HK-2 (cell line): ENCODE measurements at regions not wholly inside any gene's neighbourhood (a gene's known extent, or its start where the extent isn't known, plus 50 kb on each side); places are given as distances from the start of the nearest gene placed in this dataset.

Experiments
- DNase-seq: peaks from one replicate; pipeline ENCODE4 v3.0.0-alpha.2; 2018; ENCODE audit not compliant: unreplicated experiment

DNA sequence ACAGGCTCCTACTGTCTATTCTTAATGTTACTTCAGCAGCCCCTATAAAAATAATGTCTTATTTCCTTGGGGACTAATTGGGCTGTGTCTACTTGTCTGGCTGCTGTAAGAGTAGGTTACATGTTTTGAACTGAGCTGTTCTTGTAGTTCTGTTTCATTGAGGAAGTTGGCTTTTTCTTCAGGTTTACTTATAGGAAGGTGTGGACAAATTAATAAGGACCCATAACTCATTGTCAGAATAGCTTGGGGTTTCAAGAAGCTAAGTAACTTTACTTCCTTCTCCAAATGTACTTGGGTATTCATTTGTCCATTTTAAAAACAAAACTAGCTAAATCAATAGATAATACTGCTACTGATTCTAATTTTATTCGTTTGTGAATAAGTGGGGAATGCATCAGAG is 487.2 kb downstream of the FAT4 start:
- DNase-seq, result no peak

DNA sequence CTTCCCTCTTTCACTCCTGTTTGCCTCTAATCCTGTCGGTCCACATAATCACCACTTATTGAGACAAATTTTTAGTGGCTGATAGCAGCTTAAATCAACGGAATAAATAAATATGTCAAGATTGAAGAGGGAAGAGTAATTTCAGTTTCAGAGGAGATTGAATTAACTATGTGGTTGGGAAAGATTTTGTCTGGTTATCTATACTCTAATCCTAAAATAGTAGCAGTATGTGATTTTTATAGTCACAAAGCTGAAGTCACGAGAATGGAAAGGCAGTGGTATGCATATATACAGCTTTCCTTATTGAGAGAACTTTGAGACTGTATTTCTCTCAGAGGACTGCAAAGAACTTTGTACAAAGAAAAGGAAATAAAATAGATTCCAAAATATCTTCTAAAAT is 493.3 kb downstream of the FAT4 start:
- DNase-seq, result no peak

GRCh38 chr4:125808570-125808969 is 493.8 kb downstream of the FAT4 start:
- no peak for DNase-seq

DNA sequence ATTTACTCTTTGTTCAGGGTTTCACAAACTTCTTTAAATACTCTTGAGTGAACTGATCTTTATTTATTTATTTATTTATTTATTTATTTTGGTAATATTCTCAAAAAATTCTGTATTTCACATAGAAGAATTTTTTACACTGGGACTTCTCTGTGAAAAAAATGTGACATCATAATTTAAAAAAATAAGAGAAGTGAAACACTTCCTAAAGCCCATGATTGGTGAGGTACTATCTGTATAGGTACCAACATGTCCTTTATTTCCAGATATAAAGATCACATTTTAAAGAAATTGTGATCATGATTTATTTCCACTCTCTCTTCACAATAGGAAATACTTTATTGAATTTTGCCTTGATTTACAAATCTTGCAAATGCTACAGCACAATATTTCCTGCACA is 497.1 kb downstream of the FAT4 start:
- no peak for DNase-seq

- DNase-seq, result no peak
Observed at GRCh38 chr4:125826801-125827695, 512.3 kb downstream of the FAT4 start.

GRCh38 chr4:125827696-125828052 is 512.9 kb downstream of the FAT4 start:
- DNase-seq, result no peak

DNA sequence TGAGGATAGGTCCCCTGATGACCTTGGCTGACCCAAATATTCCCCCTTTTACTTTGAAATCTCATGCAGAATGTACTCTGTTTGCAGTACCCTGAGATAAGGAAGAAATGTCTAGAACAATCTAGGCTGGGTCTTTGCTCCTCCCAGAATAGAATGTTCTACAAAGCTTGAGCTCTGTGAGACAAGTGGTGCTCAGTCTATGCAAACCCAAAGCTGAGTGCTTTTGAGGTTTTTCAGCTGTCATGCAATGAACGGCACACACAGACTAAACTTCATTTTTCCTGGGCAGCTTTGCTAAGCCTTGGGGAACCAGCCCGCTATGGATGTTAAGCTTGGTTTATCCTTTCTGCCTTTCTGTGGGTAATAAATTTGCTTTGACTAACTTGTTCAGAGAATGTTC is 513.6 kb downstream of the FAT4 start:
- DNase-seq, result no peak

GRCh38 chr4:125832161-125832560 is 517.4 kb downstream of the FAT4 start:
- no peak for DNase-seq

DNA sequence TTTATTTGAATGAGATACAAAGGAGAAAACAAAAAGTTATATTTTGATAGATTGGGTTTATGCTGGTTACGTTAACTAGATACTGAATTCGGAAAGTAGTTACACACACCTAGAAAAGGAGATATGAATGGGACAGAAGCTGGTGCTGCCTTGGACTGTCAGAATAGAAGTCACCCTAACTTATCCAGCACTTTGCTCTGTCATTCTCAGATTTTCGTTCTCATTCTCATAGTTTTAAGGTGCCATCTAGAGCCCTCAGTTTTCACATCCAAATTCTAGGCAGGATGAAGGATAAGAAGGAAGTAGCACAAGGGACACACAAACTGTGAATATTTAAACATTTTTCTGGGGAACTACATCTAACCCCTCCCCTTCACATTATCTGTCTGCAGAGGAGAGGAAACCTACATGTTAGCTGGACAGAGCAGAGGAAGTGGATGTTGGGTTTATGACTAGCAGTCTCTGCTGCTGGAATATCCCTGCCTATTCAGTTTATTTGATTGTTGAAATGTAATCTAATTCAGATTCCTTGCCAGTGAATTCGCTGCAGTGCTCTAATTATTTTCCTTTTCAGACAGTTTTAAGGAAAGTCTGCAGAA is 521.9 kb downstream of the FAT4 start:
- no peak for DNase-seq

- no peak for DNase-seq
Observed at GRCh38 chr4:125837493-125838201, 522.9 kb downstream of the FAT4 start.

- no peak for DNase-seq
Observed at GRCh38 chr4:125838202-125838601, 523.4 kb downstream of the FAT4 start.

DNA sequence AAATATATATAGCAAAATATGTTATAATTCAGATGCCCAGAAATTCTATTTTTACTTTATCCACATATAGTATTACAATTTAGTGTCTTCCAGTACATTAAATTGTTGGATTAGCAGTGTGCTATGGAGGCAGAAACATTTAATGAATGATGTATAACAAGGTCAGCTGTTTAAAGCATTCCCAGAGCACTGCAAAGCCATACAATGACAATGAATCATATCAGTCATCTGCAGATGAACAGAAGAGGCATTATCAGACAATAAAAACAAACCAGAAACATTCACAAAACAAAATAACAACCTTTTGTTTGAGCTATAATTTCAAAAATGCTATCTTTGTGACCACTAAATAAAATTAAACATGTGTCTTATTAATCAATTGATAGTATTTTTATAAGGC is 524.2 kb downstream of the FAT4 start:
- no peak for DNase-seq

- DNase-seq, result no peak
Observed at GRCh38 chr4:125843947-125844346, 529.2 kb downstream of the FAT4 start.

GRCh38 chr4:125847518-125847917 is 532.8 kb downstream of the FAT4 start:
- no peak for DNase-seq

DNA sequence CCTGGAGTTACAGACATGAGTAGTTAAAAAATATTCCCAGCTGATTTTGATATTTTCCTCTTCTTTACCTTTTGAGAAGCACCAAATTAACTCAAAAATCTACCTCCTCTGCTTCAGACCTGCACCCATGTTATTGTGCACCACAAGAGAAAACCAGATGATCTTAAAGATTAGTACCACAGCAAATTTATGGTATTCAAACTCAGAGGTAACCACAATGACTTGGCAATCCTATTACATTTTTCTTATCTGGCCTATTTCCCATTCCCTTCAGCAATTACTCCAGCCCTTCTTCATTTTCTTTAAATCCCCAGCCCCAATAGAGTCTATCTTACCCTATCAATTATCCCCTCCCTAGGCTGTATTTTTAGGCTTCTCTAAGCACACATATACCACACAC is 535.1 kb downstream of the FAT4 start:
- DNase-seq, result no peak

DNA sequence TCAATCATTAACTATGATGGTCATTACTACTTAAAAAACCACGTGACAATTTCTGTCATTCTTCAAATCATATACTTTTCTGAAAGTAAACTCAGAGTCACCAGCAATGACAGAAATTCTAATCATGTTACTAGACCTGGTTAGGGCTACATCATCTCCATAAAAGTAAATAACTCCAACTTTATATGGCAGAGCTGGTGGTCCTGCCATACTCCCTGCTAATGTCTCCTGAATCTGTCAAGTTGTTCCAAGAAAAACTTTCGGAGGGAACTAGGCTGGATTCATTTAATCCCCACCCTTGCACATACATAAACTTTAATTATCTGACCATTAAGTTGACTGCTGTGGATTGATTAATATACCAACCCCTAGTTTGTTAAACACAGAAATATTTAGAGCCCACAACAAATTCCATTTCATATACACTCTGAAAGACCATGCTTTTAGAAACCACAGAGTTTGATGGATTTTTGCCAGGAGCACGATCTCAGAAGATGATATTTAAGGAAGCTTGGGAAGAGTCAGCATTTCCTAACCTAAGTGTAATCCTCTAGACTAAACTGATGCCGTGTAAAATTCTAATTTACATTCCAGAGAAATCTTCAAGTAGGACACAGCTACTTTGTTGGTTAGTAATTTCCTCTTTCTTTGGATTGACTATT is 577.0 kb downstream of the FAT4 start:
- no peak for DNase-seq

GRCh38 chr4:125904802-125905201 is 590.0 kb downstream of the FAT4 start:
- DNase-seq, result no peak

DNA sequence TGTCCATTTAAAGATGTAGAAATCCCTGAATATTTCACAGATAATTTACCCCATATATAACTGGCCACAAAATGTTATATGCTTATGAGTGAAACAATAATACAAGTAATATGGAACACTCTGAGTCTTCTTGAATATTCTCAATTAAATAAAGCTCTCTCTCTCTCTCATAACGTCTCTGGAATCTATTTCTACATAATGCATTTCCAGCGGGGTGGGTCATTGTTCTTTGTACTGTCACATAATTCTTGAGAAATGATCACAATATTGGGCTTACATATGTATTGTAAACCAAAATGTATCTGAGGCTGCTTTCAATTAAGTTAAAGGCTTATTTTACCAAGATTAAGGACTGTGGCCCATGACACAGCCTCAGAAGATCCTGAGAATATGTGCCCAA is 596.3 kb downstream of the FAT4 start:
- no peak for DNase-seq

- DNase-seq, result no peak
Observed at GRCh38 chr4:125911481-125911880, 596.7 kb downstream of the FAT4 start.

- no peak for DNase-seq
Observed at GRCh38 chr4:125917559-125917958, 602.8 kb downstream of the FAT4 start.

DNA sequence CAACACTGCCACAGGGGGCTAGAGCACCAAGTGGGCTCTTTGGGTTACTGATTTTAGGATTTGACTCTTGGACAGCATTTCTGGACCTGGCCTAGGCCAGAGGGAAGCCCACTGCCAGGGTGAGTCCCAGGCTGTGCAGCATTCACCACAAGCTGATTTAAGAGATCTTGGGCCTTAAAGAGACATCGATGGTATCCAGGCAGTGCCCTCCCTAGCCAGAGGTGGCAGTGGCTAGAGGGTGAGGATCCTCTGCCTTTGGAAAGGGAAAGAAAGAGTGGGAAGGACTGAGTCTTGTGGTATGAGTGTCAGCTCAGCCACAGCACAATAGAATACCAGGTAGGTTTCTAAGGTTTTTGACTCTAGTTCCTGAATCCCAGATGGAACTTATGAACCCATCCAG is 613.9 kb downstream of the FAT4 start:
- no peak for DNase-seq

DNA sequence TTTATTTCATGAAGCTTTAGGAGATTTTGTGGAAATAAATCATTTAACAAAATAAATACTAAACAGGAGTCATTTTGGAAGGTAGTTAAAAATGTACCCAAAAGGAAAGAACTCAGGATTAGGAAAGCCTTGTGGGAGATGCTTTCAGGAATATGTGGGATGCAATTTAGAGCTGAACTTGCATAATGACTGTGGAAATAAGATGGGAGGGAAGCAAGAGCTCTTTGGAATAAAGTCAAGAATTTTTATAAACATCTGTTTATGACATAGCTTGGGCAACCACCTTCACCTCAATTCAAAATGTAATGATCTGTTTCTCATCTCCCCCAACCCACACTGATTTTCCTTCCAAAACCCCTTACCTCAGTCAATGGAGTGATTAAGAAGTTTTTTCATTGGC is 623.8 kb downstream of the FAT4 start:
- DNase-seq, result no peak
